NCI-H1436 treated with DMSO at 0.1 percent for 48 hours (cell line): ENCODE measurements at regions not wholly inside any gene's neighbourhood (a gene's known extent, or its start where the extent isn't known, plus 50 kb on each side); places are given as distances from the start of the nearest gene placed in this dataset.
"Not testable (repeated sequence)": the region's sequence is repeated elsewhere in the genome, so short reads cannot be mapped to it uniquely, and the experiment has no call there.

ENCODE experiments used
- DNase-seq: peaks from one replicate; lab custom pipeline; 2025; lab: John Stamatoyannopoulos, UW

- not testable (repeated sequence) for DNase-seq
These were observed 106.6 kb upstream of the SAMD11 start for GRCh38 chr1:817071-817599.

- not testable (repeated sequence) for DNase-seq
These were observed 105.8 kb upstream of the SAMD11 start for GRCh38 chr1:817658-818617.

GRCh38 chr1:818618-819291 is 105.0 kb upstream of the SAMD11 start:
- no peak for DNase-seq

GRCh38 chr1:820962-821361 is 102.8 kb upstream of the SAMD11 start:
- no peak for DNase-seq

- not testable (repeated sequence) for DNase-seq
These were observed 96.9 kb upstream of the SAMD11 start for GRCh38 chr1:826808-827207.

- DNase-seq: peak; percentile 2
These were observed 96.3 kb upstream of the SAMD11 start for GRCh38 chr1:827211-828063.

GRCh38 chr1:829324-829723 is 94.4 kb upstream of the SAMD11 start:
- not testable (repeated sequence) for DNase-seq

- DNase-seq: not testable (repeated sequence)
These were observed 93.8 kb upstream of the SAMD11 start for GRCh38 chr1:829932-830331.

- DNase-seq: not testable (repeated sequence)
These were observed 93.0 kb upstream of the SAMD11 start for GRCh38 chr1:830750-831149.

GRCh38 chr1:831522-831921 is 92.2 kb upstream of the SAMD11 start:
- DNase-seq: no peak

- DNase-seq: no peak
These were observed 91.6 kb upstream of the SAMD11 start for GRCh38 chr1:832136-832535.

GRCh38 chr1:833226-833625 is 90.5 kb upstream of the SAMD11 start:
- DNase-seq: not testable (repeated sequence)

- not testable (repeated sequence) for DNase-seq
These were observed 88.2 kb upstream of the SAMD11 start for GRCh38 chr1:835509-835908.

- not testable (repeated sequence) for DNase-seq
These were observed 86.1 kb upstream of the SAMD11 start for GRCh38 chr1:837601-838000.

GRCh38 chr1:838291-838690 is 85.4 kb upstream of the SAMD11 start:
- not testable (repeated sequence) for DNase-seq

GRCh38 chr1:840592-840991 is 83.1 kb upstream of the SAMD11 start:
- not testable (repeated sequence) for DNase-seq

- DNase-seq: not testable (repeated sequence)
These were observed 81.9 kb upstream of the SAMD11 start for GRCh38 chr1:841671-842425.

GRCh38 chr1:842799-843198 is 80.9 kb upstream of the SAMD11 start:
- DNase-seq: not testable (repeated sequence)

- not testable (repeated sequence) for DNase-seq
These were observed 79.8 kb upstream of the SAMD11 start for GRCh38 chr1:843946-844345.

GRCh38 chr1:844472-845026 is 79.2 kb upstream of the SAMD11 start:
- no peak for DNase-seq

- DNase-seq: not testable (repeated sequence)
These were observed 78.1 kb upstream of the SAMD11 start for GRCh38 chr1:845641-846040.
